ENCODE measurements at regions not wholly inside any gene's neighbourhood (a gene's known extent, or its start where the extent isn't known, plus 50 kb on each side); places are given as distances from the start of the nearest gene placed in this dataset.
"Not testable (repeated sequence)": the region's sequence is repeated elsewhere in the genome, so short reads cannot be mapped to it uniquely, and the experiment has no call there.

GRCh38 chr13:85191996-85192718 is 607.1 kb downstream of the SLITRK6 start:
- Mint-ChIP-seq H3K36me3 (ENCODE audit: low read depth) (no peaks in the 10 kb centered on the region), H3K4me1 (no peaks in the 10 kb centered on the region), H3K27me3 (no peaks in the 10 kb centered on the region), H3K4me3 (no peak overlapping the region), H3K27ac (no peak overlapping the region)
- no peak for DNase-seq
- no peak for ATAC-seq
- H3K9me3 ChIP-seq (ENCODE audit: control insufficient read depth, low read length, poor library complexity, severe bottlenecking): no peaks in the 10 kb centered on the region

GRCh38 chr13:85186356-85187045 is 612.7 kb downstream of the SLITRK6 start:
- DNase-seq (no peak), ATAC-seq (no peak)
- H3K27me3 Mint-ChIP-seq: no peaks in the 10 kb centered on the region
- H3K9me3 ChIP-seq (ENCODE audit: control insufficient read depth, low read length, poor library complexity, severe bottlenecking): no peaks in the 10 kb centered on the region
- H3K27ac Mint-ChIP-seq: no peak overlapping the region
- no peak overlapping the region for H3K4me3 Mint-ChIP-seq
- H3K36me3 Mint-ChIP-seq (ENCODE audit: low read depth): no peaks in the 10 kb centered on the region
- no peaks in the 10 kb centered on the region for H3K4me1 Mint-ChIP-seq

GRCh38 chr13:85174291-85174690 is 624.9 kb downstream of the SLITRK6 start:
- DNase-seq: no peak
- H3K27ac Mint-ChIP-seq: no peak overlapping the region
- ATAC-seq: no peak
- H3K9me3 ChIP-seq (ENCODE audit: control insufficient read depth, low read length, poor library complexity, severe bottlenecking): no peaks in the 10 kb centered on the region
- no peaks in the 10 kb centered on the region for H3K4me1 Mint-ChIP-seq
- H3K36me3 Mint-ChIP-seq (ENCODE audit: low read depth): no peaks in the 10 kb centered on the region
- no peak overlapping the region for H3K4me3 Mint-ChIP-seq
- no peaks in the 10 kb centered on the region for H3K27me3 Mint-ChIP-seq

- DNase-seq: no peak
- H3K9me3 ChIP-seq (ENCODE audit: control insufficient read depth, low read length, poor library complexity, severe bottlenecking): no peaks in the 10 kb centered on the region
- no peaks in the 10 kb centered on the region for H3K4me1 Mint-ChIP-seq
- no peak overlapping the region for H3K27ac Mint-ChIP-seq
- H3K36me3 Mint-ChIP-seq (ENCODE audit: low read depth): no peaks in the 10 kb centered on the region
- H3K27me3 Mint-ChIP-seq: no peaks in the 10 kb centered on the region
- no peak overlapping the region for H3K4me3 Mint-ChIP-seq
- no peak for ATAC-seq
Observed at GRCh38 chr13:85170372-85170771, 628.8 kb downstream of the SLITRK6 start.

- Mint-ChIP-seq H3K27ac (no peak overlapping the region), H3K4me3 (no peak overlapping the region), H3K27me3 (no peaks in the 10 kb centered on the region), H3K36me3 (ENCODE audit: low read depth) (no peaks in the 10 kb centered on the region), H3K4me1 (no peaks in the 10 kb centered on the region)
- no peaks in the 10 kb centered on the region for H3K9me3 ChIP-seq (ENCODE audit: control insufficient read depth, low read length, poor library complexity, severe bottlenecking)
- DNase-seq (no peak), ATAC-seq (no peak)
Observed at GRCh38 chr13:85166891-85167290, 632.3 kb downstream of the SLITRK6 start.

GRCh38 chr13:85163063-85163462 is 636.2 kb downstream of the SLITRK6 start:
- Mint-ChIP-seq H3K4me1 (no peaks in the 10 kb centered on the region), H3K27ac (no peak overlapping the region), H3K36me3 (ENCODE audit: low read depth) (no peaks in the 10 kb centered on the region), H3K4me3 (no peak overlapping the region), H3K27me3 (no peaks in the 10 kb centered on the region)
- H3K9me3 ChIP-seq (ENCODE audit: control insufficient read depth, low read length, poor library complexity, severe bottlenecking): no peaks in the 10 kb centered on the region
- ATAC-seq (no peak), DNase-seq (no peak)

GRCh38 chr13:85148009-85148408 is 651.2 kb downstream of the SLITRK6 start:
- Mint-ChIP-seq H3K4me3 (no peak overlapping the region), H3K27ac (no peak overlapping the region), H3K36me3 (ENCODE audit: low read depth) (no peaks in the 10 kb centered on the region), H3K4me1 (no peaks in the 10 kb centered on the region), H3K27me3 (no peaks in the 10 kb centered on the region)
- no peaks in the 10 kb centered on the region for H3K9me3 ChIP-seq (ENCODE audit: control insufficient read depth, low read length, poor library complexity, severe bottlenecking)
- ATAC-seq (no peak), DNase-seq (no peak)

GRCh38 chr13:85142351-85142927 is 656.8 kb downstream of the SLITRK6 start:
- no peaks in the 10 kb centered on the region for H3K9me3 ChIP-seq (ENCODE audit: control insufficient read depth, low read length, poor library complexity, severe bottlenecking)
- H3K4me3 Mint-ChIP-seq: no peak overlapping the region
- no peak overlapping the region for H3K27ac Mint-ChIP-seq
- no peaks in the 10 kb centered on the region for H3K4me1 Mint-ChIP-seq
- no peaks in the 10 kb centered on the region for H3K36me3 Mint-ChIP-seq (ENCODE audit: low read depth)
- H3K27me3 Mint-ChIP-seq: no peaks in the 10 kb centered on the region
- DNase-seq (no peak), ATAC-seq (no peak)

- no peaks in the 10 kb centered on the region for H3K4me1 Mint-ChIP-seq
- ATAC-seq (no peak), DNase-seq (no peak)
- H3K36me3 Mint-ChIP-seq (ENCODE audit: low read depth): no peaks in the 10 kb centered on the region
- no peak overlapping the region for H3K27ac Mint-ChIP-seq
- no peak overlapping the region for H3K4me3 Mint-ChIP-seq
- no peaks in the 10 kb centered on the region for H3K27me3 Mint-ChIP-seq
- H3K9me3 ChIP-seq (ENCODE audit: control insufficient read depth, low read length, poor library complexity, severe bottlenecking): no peaks in the 10 kb centered on the region
Observed at GRCh38 chr13:85141401-85141800, 657.8 kb downstream of the SLITRK6 start.

- DNase-seq (no peak), ATAC-seq (no peak)
- no peaks in the 10 kb centered on the region for H3K4me1 Mint-ChIP-seq
- no peaks in the 10 kb centered on the region for H3K9me3 ChIP-seq (ENCODE audit: control insufficient read depth, low read length, poor library complexity, severe bottlenecking)
- no peaks in the 10 kb centered on the region for H3K27me3 Mint-ChIP-seq
- H3K27ac Mint-ChIP-seq: no peak overlapping the region
- no peak overlapping the region for H3K4me3 Mint-ChIP-seq
- no peaks in the 10 kb centered on the region for H3K36me3 Mint-ChIP-seq (ENCODE audit: low read depth)
Observed at GRCh38 chr13:85140192-85140591, 659.0 kb downstream of the SLITRK6 start.

GRCh38 chr13:85137516-85137915 is 661.7 kb downstream of the SLITRK6 start:
- no peaks in the 10 kb centered on the region for H3K27me3 Mint-ChIP-seq
- H3K4me3 Mint-ChIP-seq: no peak overlapping the region
- H3K4me1 Mint-ChIP-seq: no peaks in the 10 kb centered on the region
- H3K9me3 ChIP-seq (ENCODE audit: control insufficient read depth, low read length, poor library complexity, severe bottlenecking): no peaks in the 10 kb centered on the region
- no peaks in the 10 kb centered on the region for H3K36me3 Mint-ChIP-seq (ENCODE audit: low read depth)
- ATAC-seq (no peak), DNase-seq (no peak)
- no peak overlapping the region for H3K27ac Mint-ChIP-seq

GRCh38 chr13:85132986-85133385 is 666.2 kb downstream of the SLITRK6 start:
- DNase-seq: no peak
- no peak overlapping the region for H3K27ac Mint-ChIP-seq
- no peaks in the 10 kb centered on the region for H3K9me3 ChIP-seq (ENCODE audit: control insufficient read depth, low read length, poor library complexity, severe bottlenecking)
- H3K36me3 Mint-ChIP-seq (ENCODE audit: low read depth): no peaks in the 10 kb centered on the region
- H3K27me3 Mint-ChIP-seq: no peaks in the 10 kb centered on the region
- no peak for ATAC-seq
- H3K4me3 Mint-ChIP-seq: no peak overlapping the region
- no peaks in the 10 kb centered on the region for H3K4me1 Mint-ChIP-seq

GRCh38 chr13:85123501-85123900 is 675.7 kb downstream of the SLITRK6 start:
- not testable (repeated sequence) for ATAC-seq; H3K27ac Mint-ChIP-seq; H3K27me3 Mint-ChIP-seq; DNase-seq; H3K36me3 Mint-ChIP-seq (ENCODE audit: low read depth); H3K9me3 ChIP-seq (ENCODE audit: control insufficient read depth, low read length, poor library complexity, severe bottlenecking); H3K4me3 Mint-ChIP-seq; H3K4me1 Mint-ChIP-seq

- H3K9me3 ChIP-seq (ENCODE audit: control insufficient read depth, low read length, poor library complexity, severe bottlenecking): no peaks in the 10 kb centered on the region
- no peaks in the 10 kb centered on the region for H3K4me1 Mint-ChIP-seq
- ATAC-seq: no peak
- DNase-seq: no peak
- no peaks in the 10 kb centered on the region for H3K36me3 Mint-ChIP-seq (ENCODE audit: low read depth)
- H3K27me3 Mint-ChIP-seq: no peaks in the 10 kb centered on the region
- H3K27ac Mint-ChIP-seq: no peak overlapping the region
- H3K4me3 Mint-ChIP-seq: no peak overlapping the region
Observed at GRCh38 chr13:85108356-85108755, 690.9 kb downstream of the SLITRK6 start.
